Activated CD8-positive, alpha-beta T cell treated with anti-CD3 and anti-CD28 coated beads for 36 hours (primary cell): ENCODE measurements at regions not wholly inside any gene's neighbourhood (a gene's known extent, or its start where the extent isn't known, plus 50 kb on each side); places are given as distances from the start of the nearest gene placed in this dataset.

Source experiments
- ATAC-seq: fragments of 200-7000 bp; cut with Tn5 transposase; one replicate; pipeline ENCODE4 v1.10.0; 2021; ENCODE audit warnings: mild to moderate bottlenecking, moderate library complexity
- CTCF ChIA-PET: fragments of 350-600 bp; sonication (Branson Sonifier 250); formaldehyde crosslinking; loops from one replicate; lab custom pipeline; 2021; ENCODE audit warnings: antibody characterized with exemption; lab: Charles Lee
- POLR2A ChIA-PET: fragments of 350-600 bp; sonication (Branson Sonifier 250); formaldehyde crosslinking; loops from one replicate; lab custom pipeline; 2021; ENCODE audit warnings: antibody characterized with exemption; lab: Charles Lee
- DNase-seq: peaks from one replicate; pipeline ENCODE4 v3.0.0-alpha.2; 2020
- H3K27ac Mint-ChIP-seq: one replicate; pipeline ENCODE4 v1.8.0; 2021; ENCODE audit warnings: mild to moderate bottlenecking, mixed read lengths
- H3K27me3 Mint-ChIP-seq: one replicate; pipeline ENCODE4 v1.8.0; 2021; ENCODE audit warnings: mixed read lengths
- H3K36me3 Mint-ChIP-seq: one replicate; pipeline ENCODE4 v1.8.0; 2021; ENCODE audit warnings: low read depth, mixed read lengths
- H3K4me1 Mint-ChIP-seq: one replicate; pipeline ENCODE4 v1.8.0; 2021; ENCODE audit warnings: low read depth, mixed read lengths
- H3K4me3 Mint-ChIP-seq: one replicate; pipeline ENCODE4 v1.8.0; 2021; ENCODE audit warnings: mild to moderate bottlenecking, moderate library complexity, mixed read lengths
- H3K9me3 Mint-ChIP-seq: one replicate; pipeline ENCODE4 v1.8.0; 2021; ENCODE audit warnings: mixed read lengths
- intact Hi-C: fragments of 100-400 bp; cut with micrococcal nuclease; formaldehyde crosslinking; loops from one replicate; pipeline ENCODE4 v1.10.0; 2022
- TF ChIP-seq, protein P1 (sequence below): fragments of 200-600 bp; IDR thresholded peaks from one replicate; pipeline ENCODE4 v1.8.0; 2022; ENCODE audit warnings: antibody characterized with exemption, mild to moderate bottlenecking

DNA sequence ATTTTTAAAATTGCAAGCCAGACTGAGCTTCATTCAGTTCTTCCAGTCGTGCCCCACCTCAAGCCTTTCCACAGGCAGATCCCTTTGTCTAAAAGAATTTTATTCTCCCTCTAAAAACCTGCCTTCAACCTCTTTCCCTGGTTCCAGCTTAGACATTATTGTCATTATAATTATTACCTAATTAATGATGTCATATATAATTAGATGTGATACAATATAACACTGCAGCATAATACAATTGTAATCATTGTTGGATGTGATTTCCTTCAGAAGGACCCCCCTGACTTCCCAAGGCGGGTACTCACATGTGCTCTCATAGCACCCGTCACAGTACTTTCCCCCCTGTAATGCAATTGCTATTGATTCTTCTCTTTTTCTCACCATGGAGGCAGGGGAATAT lies 88.6 kb downstream of the GPAM start:
- TF ChIP-seq, protein P1, sequence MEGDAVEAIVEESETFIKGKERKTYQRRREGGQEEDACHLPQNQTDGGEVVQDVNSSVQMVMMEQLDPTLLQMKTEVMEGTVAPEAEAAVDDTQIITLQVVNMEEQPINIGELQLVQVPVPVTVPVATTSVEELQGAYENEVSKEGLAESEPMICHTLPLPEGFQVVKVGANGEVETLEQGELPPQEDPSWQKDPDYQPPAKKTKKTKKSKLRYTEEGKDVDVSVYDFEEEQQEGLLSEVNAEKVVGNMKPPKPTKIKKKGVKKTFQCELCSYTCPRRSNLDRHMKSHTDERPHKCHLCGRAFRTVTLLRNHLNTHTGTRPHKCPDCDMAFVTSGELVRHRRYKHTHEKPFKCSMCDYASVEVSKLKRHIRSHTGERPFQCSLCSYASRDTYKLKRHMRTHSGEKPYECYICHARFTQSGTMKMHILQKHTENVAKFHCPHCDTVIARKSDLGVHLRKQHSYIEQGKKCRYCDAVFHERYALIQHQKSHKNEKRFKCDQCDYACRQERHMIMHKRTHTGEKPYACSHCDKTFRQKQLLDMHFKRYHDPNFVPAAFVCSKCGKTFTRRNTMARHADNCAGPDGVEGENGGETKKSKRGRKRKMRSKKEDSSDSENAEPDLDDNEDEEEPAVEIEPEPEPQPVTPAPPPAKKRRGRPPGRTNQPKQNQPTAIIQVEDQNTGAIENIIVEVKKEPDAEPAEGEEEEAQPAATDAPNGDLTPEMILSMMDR: no peak

DNA sequence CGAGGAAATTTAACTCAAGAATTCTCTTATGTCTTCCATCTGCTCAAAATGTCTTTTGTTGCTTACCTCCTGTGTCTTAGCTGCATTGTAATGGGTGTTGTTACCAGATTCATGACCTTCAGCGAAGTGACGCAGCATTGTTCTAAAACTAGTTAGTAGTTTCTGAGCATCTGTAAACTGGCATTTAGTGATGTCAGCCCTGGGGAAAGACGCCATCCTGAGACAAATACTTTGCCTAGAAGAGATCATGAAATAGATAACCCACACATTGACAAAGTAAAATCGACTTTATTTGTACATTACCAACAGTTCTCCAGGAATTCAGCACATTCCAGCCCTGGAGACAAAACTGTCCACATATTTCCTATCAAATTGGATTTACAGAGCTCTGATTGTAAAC lies 87.8 kb downstream of the GPAM start:
- H3K4me3 Mint-ChIP-seq: no peak overlapping the region
- no peaks in the 10 kb centered on the region for H3K36me3 Mint-ChIP-seq
- no peak overlapping the region for H3K27ac Mint-ChIP-seq
- POLR2A ChIA-PET: no interaction called here
- no peaks in the 10 kb centered on the region for H3K9me3 Mint-ChIP-seq
- no peaks in the 10 kb centered on the region for H3K4me1 Mint-ChIP-seq
- TF ChIP-seq, protein P1: no peak
- DNase-seq (no peak), ATAC-seq (no peak)
- peaks cover 3% of the 10 kb centered on the region for H3K27me3 Mint-ChIP-seq
- CTCF ChIA-PET: interaction anchor here (2.0 kb wide), 1 partner anchor 42 kb away, joined by 7 read pairs; no protein-coding TSS in a partner anchor
- intact Hi-C loops: no loop called here

More for the DNA sequence above, 88.6 kb downstream of the GPAM start:
- POLR2A ChIA-PET: no interaction called here
- CTCF ChIA-PET: no interaction called here
- Mint-ChIP-seq H3K27me3 (peaks cover 4% of the 10 kb centered on the region), H3K9me3 (no peaks in the 10 kb centered on the region), H3K36me3 (no peaks in the 10 kb centered on the region), H3K4me3 (no peak overlapping the region), H3K4me1 (no peaks in the 10 kb centered on the region), H3K27ac (no peak overlapping the region)
- no peak for ATAC-seq
- intact Hi-C loops: no loop called here
- DNase-seq: no peak

DNA sequence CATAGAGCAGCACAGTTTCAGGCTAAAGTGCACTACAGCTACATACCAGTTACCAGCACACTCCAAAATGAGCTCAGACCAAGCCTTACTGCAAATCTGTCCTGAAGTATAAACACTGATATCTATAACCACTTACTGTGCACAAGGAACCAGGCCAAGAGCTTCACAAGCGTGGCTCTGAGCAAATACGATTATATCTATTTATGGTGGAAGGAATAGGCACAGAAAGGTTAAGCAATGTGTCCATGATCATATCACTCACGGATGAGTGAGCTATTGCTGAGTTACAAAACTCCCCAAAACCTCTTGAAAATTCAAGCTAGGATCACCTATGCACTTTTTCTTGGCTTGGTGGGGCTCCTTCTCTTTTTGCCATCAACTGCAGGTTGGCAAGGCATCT lies 84.9 kb downstream of the GPAM start:
- no peaks in the 10 kb centered on the region for H3K4me1 Mint-ChIP-seq
- H3K36me3 Mint-ChIP-seq: no peaks in the 10 kb centered on the region
- DNase-seq: no peak
- H3K27ac Mint-ChIP-seq: no peak overlapping the region
- ChIA-PET POLR2A (no interaction called here), CTCF (interaction anchor here (2.9 kb wide), 1 partner anchor 38 kb away, joined by 8 read pairs; no protein-coding TSS in a partner anchor)
- H3K4me3 Mint-ChIP-seq: no peak overlapping the region
- H3K9me3 Mint-ChIP-seq: no peaks in the 10 kb centered on the region
- intact Hi-C loops: no loop called here
- ATAC-seq: no peak
- TF ChIP-seq, protein P1: no peak
- peaks cover 15% of the 10 kb centered on the region for H3K27me3 Mint-ChIP-seq
